Uterus (tissue), 3 donors: ENCODE measurements at regions not wholly inside any gene's neighbourhood (a gene's known extent, or its start where the extent isn't known, plus 50 kb on each side); places are given as distances from the start of the nearest gene placed in this dataset.
"Not testable (repeated sequence)": the region's sequence is repeated elsewhere in the genome, so short reads cannot be mapped to it uniquely, and the experiment has no call there.

Source experiments
- DNase-seq, 2 donors: peaks; one replicate each; pipeline ENCODE4 v3.0.0-alpha.2; 2019 to 2020
- H3K27ac ChIP-seq, 2 donors: fragments of 200-600 bp; sonication (generic); 1 replicate in 1 of 2; 2 replicates in 1 of 2; pipeline ENCODE4 v1.5.1; 2016 to 2018
- H3K27me3 ChIP-seq, 2 donors: fragments of 200-600 bp; sonication (generic); one replicate each; pipeline ENCODE4 v1.5.1; 2018 to 2019; ENCODE audit warnings: control low read depth in 1 of 2
- H3K36me3 ChIP-seq, 2 donors: fragments of 200-600 bp; sonication (generic); one replicate each; pipeline ENCODE4 v1.5.1; 2019; ENCODE audit warnings: control low read depth in 1 of 2
- H3K4me1 ChIP-seq, 2 donors: fragments of 200-600 bp; sonication (generic); one replicate each; pipeline ENCODE4 v1.5.1; 2018 to 2019; ENCODE audit warnings: control low read depth in 1 of 2
- H3K4me3 ChIP-seq, 2 donors: fragments of 200-600 bp; sonication (generic); 1 replicate in 1 of 2; 2 replicates in 1 of 2; pipeline ENCODE4 v1.5.1; 2018 to 2019; ENCODE audit warnings: mild to moderate bottlenecking in 1 of 2
- H3K9me3 ChIP-seq, 2 donors: fragments of 200-600 bp; sonication (generic); one replicate each; pipeline ENCODE4 v1.5.1; 2019; ENCODE audit warnings: control low read depth in 1 of 2
- CTCF ChIP-seq, 4 experiments: fragments of 200-600 bp in 2 of 4; fragments of 450-650 bp in 2 of 4; sonication (generic) in 2 of 4; IDR thresholded peaks; one replicate each; pipeline ENCODE4 v1.5.1; 2016 to 2019; ENCODE audit warnings: antibody characterized with exemption in 4 of 4, mild to moderate bottlenecking in 2 of 4, moderate library complexity in 1 of 4
- POLR2A ChIP-seq, 2 donors: fragments of 450-650 bp; IDR thresholded peaks; one replicate each; pipeline ENCODE4 v1.6.1; 2016; ENCODE audit warnings: antibody characterized with exemption in 2 of 2, mild to moderate bottlenecking in 1 of 2, moderate library complexity in 1 of 2
- intact Hi-C: fragments of 100-400 bp; cut with DNase I; formaldehyde crosslinking; loops from one replicate; pipeline ENCODE4 v1.15.1; 2023; ENCODE audit warnings: low total_unique reads
- donor health status: DM: yes; HTN: yes; CAD: no.

- H3K27me3 ChIP-seq, H3K4me3 ChIP-seq, H3K4me1 ChIP-seq, H3K27ac ChIP-seq, H3K9me3 ChIP-seq, H3K36me3 ChIP-seq, intact Hi-C loops, DNase-seq: not testable (repeated sequence)
Measured at GRCh38 chr1:78203410-78203982, 157.7 kb downstream of the GIPC2 start.

- Histone ChIP-seq H3K27me3 (no peaks in the 10 kb centered on the region), H3K4me1 (no peaks in the 10 kb centered on the region), H3K27ac (no peak overlapping the region), H3K9me3 (no peaks in the 10 kb centered on the region), H3K36me3 (no peaks in the 10 kb centered on the region), H3K4me3 (no peak overlapping the region)
- TF ChIP-seq CTCF (IDR thresholded peaks at IDR 0.05) (no peak), POLR2A (IDR thresholded peaks at IDR 0.05) (no peak)
- intact Hi-C loops = no loop called here
- no peak for DNase-seq
Measured at GRCh38 chr1:78210175-78210574, 164.4 kb downstream of the GIPC2 start.

GRCh38 chr1:78211483-78212092, 165.8 kb downstream of the GIPC2 start:
- no peaks in the 10 kb centered on the region for H3K36me3 ChIP-seq
- intact Hi-C loops = no loop called here
- no peak overlapping the region for H3K4me3 ChIP-seq
- no peaks in the 10 kb centered on the region for H3K27me3 ChIP-seq
- H3K4me1 ChIP-seq = no peaks in the 10 kb centered on the region
- TF ChIP-seq CTCF (IDR thresholded peaks at IDR 0.05) (no peak), POLR2A (IDR thresholded peaks at IDR 0.05) (no peak)
- no peaks in the 10 kb centered on the region for H3K9me3 ChIP-seq
- DNase-seq = no peak
- no peak overlapping the region for H3K27ac ChIP-seq

GRCh38 chr1:78214334-78214733, 168.6 kb downstream of the GIPC2 start:
- H3K9me3 ChIP-seq = no peaks in the 10 kb centered on the region
- H3K4me3 ChIP-seq = no peak overlapping the region
- intact Hi-C loops = no loop called here
- no peaks in the 10 kb centered on the region for H3K4me1 ChIP-seq
- DNase-seq = no peak
- no peaks in the 10 kb centered on the region for H3K36me3 ChIP-seq
- no peak overlapping the region for H3K27ac ChIP-seq
- no peaks in the 10 kb centered on the region for H3K27me3 ChIP-seq
- TF ChIP-seq POLR2A (IDR thresholded peaks at IDR 0.05) (no peak), CTCF (IDR thresholded peaks at IDR 0.05) (no peak)

GRCh38 chr1:78222225-78222959, 176.6 kb downstream of the GIPC2 start:
- Histone ChIP-seq H3K27ac (no peak overlapping the region), H3K27me3 (no peaks in the 10 kb centered on the region), H3K4me1 (no peaks in the 10 kb centered on the region), H3K36me3 (no peaks in the 10 kb centered on the region), H3K4me3 (no peak overlapping the region), H3K9me3 (no peaks in the 10 kb centered on the region)
- TF ChIP-seq CTCF (IDR thresholded peaks at IDR 0.05) = no peak
- TF ChIP-seq POLR2A (IDR thresholded peaks at IDR 0.05) = no peak
- intact Hi-C loops = no loop called here
- no peak for DNase-seq
